CD4-positive, alpha-beta T cell treated with Interleukin-6 for 4 hours (primary cell): ENCODE measurements at regions not wholly inside any gene's neighbourhood (a gene's known extent, or its start where the extent isn't known, plus 50 kb on each side); places are given as distances from the start of the nearest gene placed in this dataset.

ENCODE experiments used
- DNase-seq: peaks from one replicate; pipeline ENCODE4 v3.0.0-alpha.2; 2020; ENCODE audit warnings: mixed read lengths

- no peak for DNase-seq
Observed at GRCh38 chr4:129350834-129351721, 255.1 kb downstream of the C4orf33 start.

GRCh38 chr4:129352480-129352879, 256.5 kb downstream of the C4orf33 start:
- DNase-seq, result no peak

- no peak for DNase-seq
Observed at GRCh38 chr4:129353490-129353889, 257.5 kb downstream of the C4orf33 start.

- no peak for DNase-seq
Observed at GRCh38 chr4:129355031-129355430, 259.1 kb downstream of the C4orf33 start.

- DNase-seq, result no peak
Observed at GRCh38 chr4:129355516-129355915, 259.6 kb downstream of the C4orf33 start.

- DNase-seq, result no peak
Observed at GRCh38 chr4:129358571-129358970, 262.6 kb downstream of the C4orf33 start.

- DNase-seq, result no peak
Observed at GRCh38 chr4:129359461-129359860, 263.5 kb downstream of the C4orf33 start.

- DNase-seq, result peak; percentile 49
Observed at GRCh38 chr4:129362691-129363274, 266.8 kb downstream of the C4orf33 start.

- peak; percentile 3 for DNase-seq
Observed at GRCh38 chr4:129364747-129365452, 268.9 kb downstream of the C4orf33 start.

- DNase-seq, result no peak
Observed at GRCh38 chr4:129369361-129370010, 273.5 kb downstream of the C4orf33 start.

GRCh38 chr4:129371065-129371464, 275.1 kb downstream of the C4orf33 start:
- DNase-seq, result no peak

- no peak for DNase-seq
Observed at GRCh38 chr4:129371926-129372325, 276.0 kb downstream of the C4orf33 start.

- DNase-seq, result no peak
Observed at GRCh38 chr4:129377131-129377845, 281.3 kb downstream of the C4orf33 start.

GRCh38 chr4:129378364-129378763, 282.4 kb downstream of the C4orf33 start:
- no peak for DNase-seq

- no peak for DNase-seq
Observed at GRCh38 chr4:129379429-129379828, 283.5 kb downstream of the C4orf33 start.

- no peak for DNase-seq
Observed at GRCh38 chr4:129384974-129385373, 289.0 kb downstream of the C4orf33 start.

GRCh38 chr4:129387666-129388065, 291.7 kb downstream of the C4orf33 start:
- DNase-seq, result no peak

- DNase-seq, result no peak
Observed at GRCh38 chr4:129393976-129394375, 298.0 kb downstream of the C4orf33 start.

GRCh38 chr4:129394635-129395034, 298.7 kb downstream of the C4orf33 start:
- no peak for DNase-seq

GRCh38 chr4:129403848-129404247, 307.9 kb downstream of the C4orf33 start:
- no peak for DNase-seq

GRCh38 chr4:129410115-129410514, 314.2 kb downstream of the C4orf33 start:
- DNase-seq, result no peak

GRCh38 chr4:129415004-129415403, 319.1 kb downstream of the C4orf33 start:
- no peak for DNase-seq

- no peak for DNase-seq
Observed at GRCh38 chr4:129420637-129421036, 324.7 kb downstream of the C4orf33 start.
